NOMO-1 treated with dmso at 0.1 percent for 144 hours (cell line): ENCODE measurements at regions not wholly inside any gene's neighbourhood (a gene's known extent, or its start where the extent isn't known, plus 50 kb on each side); places are given as distances from the start of the nearest gene placed in this dataset.

Experiments
- DNase-seq: peaks from one replicate; lab custom pipeline; 2025; ENCODE audit not compliant: unreplicated experiment; lab: John Stamatoyannopoulos, UW

DNA sequence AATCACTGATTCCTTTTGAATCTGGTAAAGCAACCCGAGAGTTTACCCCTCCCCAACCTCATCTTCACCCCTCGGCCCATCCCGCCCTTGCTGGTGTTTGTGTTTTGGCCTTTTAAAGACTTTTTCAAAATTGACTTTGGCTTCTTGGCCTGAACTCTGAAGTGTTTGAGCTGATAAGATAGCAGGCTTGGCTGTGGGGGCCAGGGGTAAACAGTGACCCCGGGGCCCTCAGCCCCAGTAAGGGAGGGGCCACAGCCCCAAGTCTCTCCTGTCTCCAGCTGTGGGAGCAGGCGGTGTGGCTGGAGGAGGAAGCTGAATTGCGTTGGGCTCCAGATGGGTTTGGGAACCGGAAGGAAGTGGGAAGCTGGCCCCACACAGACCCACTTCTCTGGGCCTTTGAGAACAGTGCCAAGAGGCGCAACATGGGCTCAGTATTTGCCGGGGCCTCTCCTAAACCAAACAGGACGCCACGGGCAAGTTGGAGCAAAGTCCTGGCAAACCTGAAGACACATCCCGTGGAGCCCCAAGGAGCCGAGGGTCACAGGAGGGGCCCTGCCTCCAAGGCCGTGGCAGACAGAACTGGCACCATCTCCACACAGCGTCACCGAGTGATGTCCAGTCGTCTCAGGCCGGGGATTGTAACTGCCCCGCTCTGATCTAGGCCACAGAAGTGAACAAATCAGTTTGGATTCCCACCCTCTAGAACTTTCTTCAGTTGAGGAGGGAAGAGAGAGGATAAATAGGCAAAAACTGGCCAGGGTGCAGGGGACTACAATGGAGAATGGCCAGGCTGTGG lies 54.3 kb upstream of the PTPN1 start:
- DNase-seq: no peak

- DNase-seq: no peak
These were observed 53.5 kb upstream of the PTPN1 start for GRCh38 chr20:50456452-50457324.

- DNase-seq: no peak
These were observed 50.9 kb upstream of the PTPN1 start for GRCh38 chr20:50459124-50459918.

- DNase-seq: no peak
These were observed 50.0 kb upstream of the PTPN1 start for GRCh38 chr20:50460115-50460607.
